Loucy (cell line): ENCODE measurements at regions not wholly inside any gene's neighbourhood (a gene's known extent, or its start where the extent isn't known, plus 50 kb on each side); places are given as distances from the start of the nearest gene placed in this dataset.

Experiments
- H2AFZ ChIP-seq: fragments of 200-600 bp; sonication (generic); 2 replicates; pipeline ENCODE4 v1.6.0; 2016; ENCODE audit warnings: antibody characterized with exemption, mild to moderate bottlenecking, low read length, moderate library complexity
- H3F3A ChIP-seq: fragments of 200-600 bp; 2 replicates; pipeline ENCODE4 v1.6.0; 2016; ENCODE audit warnings: antibody characterized with exemption, low read depth, mild to moderate bottlenecking
- H3K27me3 ChIP-seq: fragments of 200-600 bp; sonication (generic); 2 replicates; pipeline ENCODE4 v1.6.1; 2014; ENCODE audit warnings: low read length, mild to moderate bottlenecking; ENCODE audit not compliant: insufficient read depth, poor library complexity, severe bottlenecking
- H3K36me3 ChIP-seq: fragments of 200-600 bp; sonication (generic); 2 replicates; pipeline ENCODE4 v1.6.1; 2016; ENCODE audit warnings: low read length; ENCODE audit not compliant: insufficient read depth
- H3K4me1 ChIP-seq: fragments of 200-600 bp; sonication (generic); 2 replicates; pipeline ENCODE4 v1.5.1; 2014; ENCODE audit warnings: low read length, mild to moderate bottlenecking; ENCODE audit not compliant: insufficient read depth, poor library complexity, severe bottlenecking
- H3K4me2 ChIP-seq: fragments of 200-600 bp; sonication (generic); 2 replicates; pipeline ENCODE4 v1.6.0; 2014; ENCODE audit warnings: antibody characterized with exemption, low read length, low read depth, mild to moderate bottlenecking; ENCODE audit not compliant: poor library complexity, severe bottlenecking
- H3K4me3 ChIP-seq: fragments of 200-600 bp; sonication (generic); 2 replicates; pipeline ENCODE4 v1.5.1; 2014; ENCODE audit warnings: low read length, mild to moderate bottlenecking, mixed read lengths; ENCODE audit not compliant: poor library complexity, severe bottlenecking
- H3K79me2 ChIP-seq: fragments of 200-600 bp; sonication (generic); 2 replicates; pipeline ENCODE4 v1.6.1; 2014; ENCODE audit warnings: low read length; ENCODE audit not compliant: insufficient read depth
- H3K9ac ChIP-seq: fragments of 200-600 bp; sonication (generic); 2 replicates; pipeline ENCODE4 v1.6.0; 2014; ENCODE audit warnings: mild to moderate bottlenecking, low read depth, low read length, moderate library complexity; ENCODE audit not compliant: poor library complexity, severe bottlenecking
- H3K9me2 ChIP-seq: fragments of 200-600 bp; sonication (generic); replicated peaks from 2 replicates; pipeline ENCODE4 v1.6.1; 2016; ENCODE audit warnings: low read depth, low read length, mixed read lengths
- H3K9me3 ChIP-seq: fragments of 200-600 bp; sonication (generic); 2 replicates; pipeline ENCODE4 v1.6.1; 2014; ENCODE audit warnings: mild to moderate bottlenecking, antibody characterized with exemption, low read length, low read depth; ENCODE audit not compliant: insufficient read depth
- H4K20me1 ChIP-seq: fragments of 200-600 bp; sonication (generic); 2 replicates; pipeline ENCODE4 v1.6.0; 2014; ENCODE audit warnings: antibody characterized with exemption, low read length, mild to moderate bottlenecking; ENCODE audit not compliant: insufficient read depth, poor library complexity, severe bottlenecking
- EZH2phosphoT487 ChIP-seq: fragments of 200-600 bp; IDR thresholded peaks from 2 replicates; pipeline ENCODE4 v1.6.1; 2018; ENCODE audit warnings: antibody characterized with exemption, mild to moderate bottlenecking, moderate library complexity, borderline replicate concordance
- TF ChIP-seq, protein P1 (sequence below): fragments of 200-600 bp; sonication (generic); conservative IDR thresholded peaks from 2 replicates; pipeline ENCODE4 v1.5.1; 2014; ENCODE audit warnings: mild to moderate bottlenecking, antibody characterized with exemption, low read length

GRCh38 chr5:63648376-63648775 is 313.9 kb downstream of the HTR1A start:
- no peaks in the 10 kb centered on the region for H3K9me3 ChIP-seq
- no peaks in the 10 kb centered on the region for H3K27me3 ChIP-seq
- H3K4me3 ChIP-seq: no peak overlapping the region
- H3K4me2 ChIP-seq: no peak overlapping the region
- no peaks in the 10 kb centered on the region for H3F3A ChIP-seq
- no peak overlapping the region for H3K9ac ChIP-seq
- TF ChIP-seq EZH2phosphoT487: no peak
- TF ChIP-seq, protein P1, sequence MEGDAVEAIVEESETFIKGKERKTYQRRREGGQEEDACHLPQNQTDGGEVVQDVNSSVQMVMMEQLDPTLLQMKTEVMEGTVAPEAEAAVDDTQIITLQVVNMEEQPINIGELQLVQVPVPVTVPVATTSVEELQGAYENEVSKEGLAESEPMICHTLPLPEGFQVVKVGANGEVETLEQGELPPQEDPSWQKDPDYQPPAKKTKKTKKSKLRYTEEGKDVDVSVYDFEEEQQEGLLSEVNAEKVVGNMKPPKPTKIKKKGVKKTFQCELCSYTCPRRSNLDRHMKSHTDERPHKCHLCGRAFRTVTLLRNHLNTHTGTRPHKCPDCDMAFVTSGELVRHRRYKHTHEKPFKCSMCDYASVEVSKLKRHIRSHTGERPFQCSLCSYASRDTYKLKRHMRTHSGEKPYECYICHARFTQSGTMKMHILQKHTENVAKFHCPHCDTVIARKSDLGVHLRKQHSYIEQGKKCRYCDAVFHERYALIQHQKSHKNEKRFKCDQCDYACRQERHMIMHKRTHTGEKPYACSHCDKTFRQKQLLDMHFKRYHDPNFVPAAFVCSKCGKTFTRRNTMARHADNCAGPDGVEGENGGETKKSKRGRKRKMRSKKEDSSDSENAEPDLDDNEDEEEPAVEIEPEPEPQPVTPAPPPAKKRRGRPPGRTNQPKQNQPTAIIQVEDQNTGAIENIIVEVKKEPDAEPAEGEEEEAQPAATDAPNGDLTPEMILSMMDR: no peak
- no peak overlapping the region for H2AFZ ChIP-seq
- H3K4me1 ChIP-seq: no peaks in the 10 kb centered on the region
- no peaks in the 10 kb centered on the region for H3K9me2 ChIP-seq
- H3K36me3 ChIP-seq: no peaks in the 10 kb centered on the region
- H3K79me2 ChIP-seq: no peaks in the 10 kb centered on the region
- H4K20me1 ChIP-seq: no peaks in the 10 kb centered on the region

GRCh38 chr5:63629951-63630630 is 332.2 kb downstream of the HTR1A start:
- no peak overlapping the region for H3K9ac ChIP-seq
- no peaks in the 10 kb centered on the region for H4K20me1 ChIP-seq
- H3K36me3 ChIP-seq: no peaks in the 10 kb centered on the region
- H3K79me2 ChIP-seq: no peaks in the 10 kb centered on the region
- TF ChIP-seq EZH2phosphoT487: no peak
- TF ChIP-seq, protein P1: no peak
- H3K9me3 ChIP-seq: no peaks in the 10 kb centered on the region
- H3K4me1 ChIP-seq: no peaks in the 10 kb centered on the region
- no peaks in the 10 kb centered on the region for H3F3A ChIP-seq
- H2AFZ ChIP-seq: no peak overlapping the region
- H3K4me3 ChIP-seq: no peak overlapping the region
- no peaks in the 10 kb centered on the region for H3K27me3 ChIP-seq
- no peaks in the 10 kb centered on the region for H3K9me2 ChIP-seq
- no peak overlapping the region for H3K4me2 ChIP-seq

DNA sequence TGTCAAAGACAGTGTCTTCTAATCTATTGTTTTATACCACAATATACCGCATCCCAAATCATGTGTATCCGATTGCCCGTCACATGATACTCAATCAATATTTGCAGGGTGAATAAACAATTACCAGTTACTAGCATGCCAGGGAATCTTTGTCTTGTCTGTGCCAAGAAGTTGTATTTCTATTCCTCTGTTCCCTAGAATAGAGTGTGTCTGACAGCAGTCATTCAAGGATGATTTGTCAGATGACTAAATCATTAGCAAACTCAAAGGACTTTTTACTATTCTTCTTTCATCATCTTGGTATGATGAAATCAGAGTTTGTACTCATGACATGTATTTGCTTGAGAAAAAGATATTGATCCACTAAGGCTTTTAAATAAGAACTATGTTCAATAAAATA is 348.8 kb downstream of the HTR1A start:
- no peak overlapping the region for H2AFZ ChIP-seq
- H3F3A ChIP-seq: no peaks in the 10 kb centered on the region
- no peaks in the 10 kb centered on the region for H3K4me1 ChIP-seq
- no peak overlapping the region for H3K4me2 ChIP-seq
- no peaks in the 10 kb centered on the region for H4K20me1 ChIP-seq
- no peaks in the 10 kb centered on the region for H3K36me3 ChIP-seq
- H3K27me3 ChIP-seq: no peaks in the 10 kb centered on the region
- H3K4me3 ChIP-seq: no peak overlapping the region
- no peaks in the 10 kb centered on the region for H3K9me3 ChIP-seq
- no peaks in the 10 kb centered on the region for H3K79me2 ChIP-seq
- no peaks in the 10 kb centered on the region for H3K9me2 ChIP-seq
- no peak for TF ChIP-seq EZH2phosphoT487
- TF ChIP-seq, protein P1: no peak
- no peak overlapping the region for H3K9ac ChIP-seq
